Spleen (tissue), 7 donors: ENCODE measurements at regions not wholly inside any gene's neighbourhood (a gene's known extent, or its start where the extent isn't known, plus 50 kb on each side); places are given as distances from the start of the nearest gene placed in this dataset.

ENCODE experiments used
- CTCF ChIP-seq, 11 experiments: fragments of 200-600 bp in 7 of 11; fragments of 450-650 bp in 4 of 11; sonication (generic) in 4 of 11; IDR thresholded peaks in 8 of 11; conservative IDR thresholded peaks in 3 of 11; 1 replicate in 7 of 11; 2 replicates in 4 of 11; pipeline versions ENCODE4 v1.4.0 to v1.8.0; 2016 to 2021; ENCODE audit warnings: antibody characterized with exemption in 11 of 11, inconsistent platforms in 4 of 11, mild to moderate bottlenecking in 1 of 11
- POLR2A ChIP-seq, 3 donors: fragments of 450-650 bp; IDR thresholded peaks; one replicate each; pipeline ENCODE4 v1.5.1; 2017; ENCODE audit warnings: antibody characterized with exemption in 3 of 3, mild to moderate bottlenecking in 1 of 3
- POLR2AphosphoS5 ChIP-seq, 3 donors: sonication (generic); formaldehyde crosslinking; IDR thresholded peaks; one replicate each; pipeline ENCODE4 v1.5.1; 2017; ENCODE audit warnings: antibody characterized with exemption in 3 of 3
- donor health status: DM: no; HTN: no; CAD: no; lungs with moderate emphysema.
- donor health status: DM: no; HTN: no; CAD: no.
- donor health status: DM: no; HTN: no; CAD: no.

GRCh38 chr2:5315512-5315911, 376.7 kb upstream of the SOX11 start:
- TF ChIP-seq POLR2AphosphoS5 (IDR thresholded peaks at IDR 0.05) (no peak), CTCF (IDR thresholded peaks at IDR 0.05 in 8 of 11, conservative IDR thresholded peaks at IDR 0.05 in 3 of 11) (no peak), POLR2A (IDR thresholded peaks at IDR 0.05) (no peak)
